AG04450 (cell line): ENCODE measurements at regions not wholly inside any gene's neighbourhood (a gene's known extent, or its start where the extent isn't known, plus 50 kb on each side); places are given as distances from the start of the nearest gene placed in this dataset.

Experiments used
- CTCF ChIA-PET: fragments of 300-600, 350-600 bp; formaldehyde crosslinking; extraction: SDS; loops from one replicate; lab custom pipeline; 2022; ENCODE audit warnings: antibody characterized with exemption, inconsistent platforms; lab: Charles Lee
- POLR2A ChIA-PET: fragments of 350-600 bp; formaldehyde crosslinking; extraction: SDS; loops from one replicate; lab custom pipeline; 2021; ENCODE audit warnings: antibody characterized with exemption, inconsistent platforms; lab: Yijun Ruan, JAX
- DNase-seq: peaks from one replicate; pipeline ENCODE4 v3.0.0-alpha.2; 2011; ENCODE audit warnings: low read depth, low spot score
- H3K27ac ChIP-seq: one replicate; pipeline ENCODE4 v1.5.1; 2012; ENCODE audit warnings: low read depth, low read length, control low read depth
- H3K27me3 ChIP-seq: one replicate; pipeline ENCODE4 v1.6.0; 2012; ENCODE audit warnings: low read length; ENCODE audit not compliant: control insufficient read depth, insufficient read depth
- H3K4me3 ChIP-seq: 2 replicates; pipeline ENCODE4 v1.5.1; 2011; ENCODE audit warnings: mild to moderate bottlenecking, low read depth, low read length, control low read depth
- H3K9me3 ChIP-seq: 2 replicates; pipeline ENCODE4 v1.5.1; 2012; ENCODE audit warnings: low read length; ENCODE audit not compliant: control insufficient read depth, insufficient read depth
- CTCF ChIP-seq: IDR thresholded peaks from 2 replicates; pipeline ENCODE4 v1.5.1; 2011; ENCODE audit warnings: low read depth, low read length, control low read depth, inconsistent platforms

GRCh38 chr7:50182759-50183158 is 89.7 kb upstream of the ZPBP start:
- ChIA-PET POLR2A (no interaction called here), CTCF (no interaction called here)
- no peak for TF ChIP-seq CTCF

GRCh38 chr7:50181081-50181480 is 88.0 kb upstream of the ZPBP start:
- H3K27ac ChIP-seq = no peak overlapping the region
- CTCF ChIA-PET = no interaction called here

More at GRCh38 chr7:50182759-50183158, 89.7 kb upstream of the ZPBP start:
- no peak overlapping the region for H3K27ac ChIP-seq
- no peaks in the 10 kb centered on the region for H3K27me3 ChIP-seq
- DNase-seq = no peak
- H3K4me3 ChIP-seq = no peak overlapping the region
- H3K9me3 ChIP-seq = no peaks in the 10 kb centered on the region

GRCh38 chr7:50178166-50178565 is 85.1 kb upstream of the ZPBP start:
- Histone ChIP-seq H3K27me3 (no peaks in the 10 kb centered on the region), H3K9me3 (no peaks in the 10 kb centered on the region), H3K4me3 (no peak overlapping the region), H3K27ac (no peak overlapping the region)
- DNase-seq = no peak
- no peak for TF ChIP-seq CTCF
- ChIA-PET POLR2A (no interaction called here), CTCF (no interaction called here)

More at GRCh38 chr7:50181081-50181480, 88.0 kb upstream of the ZPBP start:
- DNase-seq = no peak
- TF ChIP-seq CTCF = no peak
- Histone ChIP-seq H3K4me3 (no peak overlapping the region), H3K9me3 (no peaks in the 10 kb centered on the region), H3K27me3 (no peaks in the 10 kb centered on the region)
- POLR2A ChIA-PET = no interaction called here

- Histone ChIP-seq H3K4me3 (no peak overlapping the region), H3K27ac (no peak overlapping the region), H3K9me3 (no peaks in the 10 kb centered on the region), H3K27me3 (no peaks in the 10 kb centered on the region)
- POLR2A ChIA-PET = no interaction called here
- no peak for TF ChIP-seq CTCF
- CTCF ChIA-PET = no interaction called here
- DNase-seq = no peak
Measured at GRCh38 chr7:50174948-50175347, 81.9 kb upstream of the ZPBP start.

GRCh38 chr7:50166997-50167965 is 74.2 kb upstream of the ZPBP start:
- H3K27me3 ChIP-seq = no peaks in the 10 kb centered on the region
- H3K9me3 ChIP-seq = no peaks in the 10 kb centered on the region
- DNase-seq = no peak
- CTCF ChIA-PET = no interaction called here
- POLR2A ChIA-PET = no interaction called here
- no peak overlapping the region for H3K27ac ChIP-seq
- no peak overlapping the region for H3K4me3 ChIP-seq
- no peak for TF ChIP-seq CTCF
